Neural cell (in vitro differentiated cells): ENCODE measurements at regions not wholly inside any gene's neighbourhood (a gene's known extent, or its start where the extent isn't known, plus 50 kb on each side); places are given as distances from the start of the nearest gene placed in this dataset.

ENCODE experiments used
- RAD21 ChIP-seq: fragments of 450-650 bp; conservative IDR thresholded peaks from 2 replicates; pipeline ENCODE4 v1.6.1; 2014; ENCODE audit warnings: antibody characterized with exemption, mild to moderate bottlenecking, moderate library complexity
- TF ChIP-seq, protein P1 (sequence below): fragments of 450-650 bp; IDR thresholded peaks from 2 replicates; pipeline ENCODE4 v1.5.1; 2014; ENCODE audit warnings: antibody characterized with exemption, mild to moderate bottlenecking, moderate library complexity; ENCODE audit not compliant: poor library complexity, severe bottlenecking

DNA sequence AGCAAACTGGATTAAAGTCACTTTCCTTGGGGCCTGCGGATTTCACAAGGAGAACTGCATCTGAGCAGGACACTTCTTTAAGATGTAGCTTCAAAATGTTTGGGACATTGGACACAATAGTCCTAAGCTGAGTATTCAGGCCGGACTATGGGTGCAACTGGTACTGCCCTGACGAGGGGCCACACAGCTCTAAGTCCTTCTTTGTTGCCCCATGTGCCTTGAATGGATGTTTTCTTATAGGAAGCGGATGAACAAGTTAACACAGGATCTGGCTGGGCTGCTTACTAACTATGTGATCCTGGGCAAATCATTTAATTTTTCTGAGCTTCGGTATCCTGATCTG lies 147.8 kb upstream of the KLF14 start:
- no peak for TF ChIP-seq RAD21
- TF ChIP-seq, protein P1, sequence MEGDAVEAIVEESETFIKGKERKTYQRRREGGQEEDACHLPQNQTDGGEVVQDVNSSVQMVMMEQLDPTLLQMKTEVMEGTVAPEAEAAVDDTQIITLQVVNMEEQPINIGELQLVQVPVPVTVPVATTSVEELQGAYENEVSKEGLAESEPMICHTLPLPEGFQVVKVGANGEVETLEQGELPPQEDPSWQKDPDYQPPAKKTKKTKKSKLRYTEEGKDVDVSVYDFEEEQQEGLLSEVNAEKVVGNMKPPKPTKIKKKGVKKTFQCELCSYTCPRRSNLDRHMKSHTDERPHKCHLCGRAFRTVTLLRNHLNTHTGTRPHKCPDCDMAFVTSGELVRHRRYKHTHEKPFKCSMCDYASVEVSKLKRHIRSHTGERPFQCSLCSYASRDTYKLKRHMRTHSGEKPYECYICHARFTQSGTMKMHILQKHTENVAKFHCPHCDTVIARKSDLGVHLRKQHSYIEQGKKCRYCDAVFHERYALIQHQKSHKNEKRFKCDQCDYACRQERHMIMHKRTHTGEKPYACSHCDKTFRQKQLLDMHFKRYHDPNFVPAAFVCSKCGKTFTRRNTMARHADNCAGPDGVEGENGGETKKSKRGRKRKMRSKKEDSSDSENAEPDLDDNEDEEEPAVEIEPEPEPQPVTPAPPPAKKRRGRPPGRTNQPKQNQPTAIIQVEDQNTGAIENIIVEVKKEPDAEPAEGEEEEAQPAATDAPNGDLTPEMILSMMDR, result no peak
